HAP-1 (cell line): ENCODE measurements at regions not wholly inside any gene's neighbourhood (a gene's known extent, or its start where the extent isn't known, plus 50 kb on each side); places are given as distances from the start of the nearest gene placed in this dataset.
"Not testable (repeated sequence)": the region's sequence is repeated elsewhere in the genome, so short reads cannot be mapped to it uniquely, and the experiment has no call there.

Experiments
- DNase-seq, 2 experiments: peaks; one replicate each; pipeline ENCODE4 v3.0.0-alpha.2; 2016 to 2020; ENCODE audit warnings: low spot score in 2 of 2
- H3K27me3 ChIP-seq: fragments of 250-450 bp; sonication (Bioruptor Pico); 2 replicates; pipeline ENCODE4 v1.5.1; 2020; ENCODE audit warnings: low read depth, mild to moderate bottlenecking, moderate library complexity
- H3K36me3 ChIP-seq: fragments of 250-450 bp; sonication (Bioruptor Pico); replicated peaks from 2 replicates; pipeline ENCODE4 v1.5.1; 2020; ENCODE audit warnings: mild to moderate bottlenecking
- H3K4me1 ChIP-seq: fragments of 250-450 bp; sonication (Bioruptor Pico); 2 replicates; pipeline ENCODE4 v1.5.1; 2020; ENCODE audit warnings: mild to moderate bottlenecking
- H3K4me3 ChIP-seq: fragments of 250-450 bp; sonication (Bioruptor Pico); 2 replicates; pipeline ENCODE4 v1.5.1; 2020; ENCODE audit warnings: mild to moderate bottlenecking, moderate library complexity
- H3K9me3 ChIP-seq: fragments of 250-450 bp; sonication (Bioruptor Pico); 2 replicates; pipeline ENCODE4 v1.5.1; 2020; ENCODE audit warnings: mild to moderate bottlenecking, moderate library complexity
- in situ Hi-C: fragments of 300-500 bp; cut with MboI; formaldehyde crosslinking; loops from 3 replicates; pipeline ENCODE4 v1.14.3; 2020; ENCODE audit warnings: low sequenced_read_pairs, inconsistent platforms, mixed read lengths

GRCh38 chr4:150006197-150006596 lies 72.0 kb upstream of the DCLK2 start:
- Histone ChIP-seq H3K4me1 (no peaks in the 10 kb centered on the region), H3K36me3 (no peaks in the 10 kb centered on the region), H3K27me3 (no peaks in the 10 kb centered on the region), H3K4me3 (no peak overlapping the region), H3K9me3 (no peaks in the 10 kb centered on the region)
- in situ Hi-C loops = loop anchor here (10.0 to 25.0 kb wide), 2 partner anchors 209 to 856 kb away; no protein-coding TSS in a partner anchor
- DNase-seq = no peak

DNA sequence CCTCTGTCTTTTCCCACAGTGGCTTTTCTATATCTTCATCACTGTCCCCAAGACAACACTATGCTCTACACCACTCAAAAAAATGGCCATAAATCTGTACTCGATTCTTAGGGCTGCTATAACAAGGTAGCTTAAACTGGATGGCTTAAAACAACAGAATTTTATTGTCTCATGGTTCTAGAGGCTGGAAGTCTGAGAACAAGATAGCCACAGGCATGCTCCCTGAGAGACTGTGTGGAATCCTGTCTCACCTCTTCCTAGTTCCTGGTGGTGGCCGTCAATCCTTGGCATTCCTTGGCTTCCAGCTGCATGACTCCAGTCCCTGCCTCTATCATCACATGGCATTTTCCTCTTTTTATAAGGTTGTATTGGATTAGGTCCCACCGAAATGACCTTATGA lies 70.7 kb upstream of the DCLK2 start:
- H3K36me3 ChIP-seq = no peaks in the 10 kb centered on the region
- peaks cover under 1% of the 10 kb centered on the region for H3K4me1 ChIP-seq
- in situ Hi-C loops = loop anchor here (10.0 to 25.0 kb wide), 2 partner anchors 207 to 855 kb away; no protein-coding TSS in a partner anchor
- DNase-seq = no peak
- H3K27me3 ChIP-seq = no peaks in the 10 kb centered on the region
- H3K9me3 ChIP-seq = no peaks in the 10 kb centered on the region
- no peak overlapping the region for H3K4me3 ChIP-seq

DNA sequence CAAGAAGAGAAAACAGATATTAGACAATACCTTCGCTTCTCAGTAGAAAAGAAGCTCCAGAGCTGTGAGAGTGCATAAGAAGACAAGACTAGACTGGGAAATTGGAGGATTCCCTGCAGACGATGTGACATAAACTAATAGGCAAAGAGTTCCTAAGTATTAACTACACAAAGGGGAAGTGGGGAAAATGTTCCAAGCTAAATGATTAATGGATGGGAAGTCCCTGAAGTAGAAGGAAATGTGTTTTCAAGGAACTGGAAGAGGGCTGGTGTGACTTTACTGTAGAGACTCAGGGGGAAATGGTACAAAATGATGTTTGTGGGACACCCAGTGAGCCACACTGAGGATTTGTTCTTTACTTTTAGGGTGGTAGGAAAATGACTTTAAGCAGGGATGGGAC lies 69.7 kb upstream of the DCLK2 start:
- in situ Hi-C loops = loop anchor here (10.0 to 25.0 kb wide), 2 partner anchors 206 to 854 kb away; no protein-coding TSS in a partner anchor

DNA sequence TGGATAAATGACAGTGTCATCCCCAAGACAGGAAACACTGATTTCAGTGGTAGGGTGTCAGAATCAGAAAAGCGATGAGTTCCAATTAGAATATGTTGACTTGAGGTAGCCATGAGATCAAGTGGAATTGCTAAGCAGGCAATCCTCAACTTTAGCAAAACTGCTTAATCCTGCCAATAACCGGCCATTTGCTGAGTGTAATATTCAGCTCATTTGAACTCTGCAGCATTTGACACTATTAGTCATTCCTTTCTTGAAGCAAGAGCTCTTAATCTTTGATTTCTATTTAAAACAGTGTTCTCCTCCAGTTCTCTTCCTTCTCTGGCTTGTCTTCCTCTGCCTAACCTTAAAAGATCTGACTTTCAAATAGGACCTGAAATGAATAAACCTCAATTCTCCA lies 68.7 kb upstream of the DCLK2 start:
- Histone ChIP-seq H3K4me1 (peaks cover 10% of the 10 kb centered on the region), H3K9me3 (no peaks in the 10 kb centered on the region), H3K27me3 (no peaks in the 10 kb centered on the region), H3K4me3 (no peak overlapping the region), H3K36me3 (no peaks in the 10 kb centered on the region)
- DNase-seq = no peak
- in situ Hi-C loops = loop anchor here (10.0 to 25.0 kb wide), 2 partner anchors 205 to 853 kb away; no protein-coding TSS in a partner anchor

More for the DNA sequence above, 69.7 kb upstream of the DCLK2 start:
- Histone ChIP-seq H3K27me3 (no peaks in the 10 kb centered on the region), H3K4me3 (no peak overlapping the region), H3K36me3 (no peaks in the 10 kb centered on the region), H3K9me3 (no peaks in the 10 kb centered on the region), H3K4me1 (peaks cover 10% of the 10 kb centered on the region)
- DNase-seq = no peak

DNA sequence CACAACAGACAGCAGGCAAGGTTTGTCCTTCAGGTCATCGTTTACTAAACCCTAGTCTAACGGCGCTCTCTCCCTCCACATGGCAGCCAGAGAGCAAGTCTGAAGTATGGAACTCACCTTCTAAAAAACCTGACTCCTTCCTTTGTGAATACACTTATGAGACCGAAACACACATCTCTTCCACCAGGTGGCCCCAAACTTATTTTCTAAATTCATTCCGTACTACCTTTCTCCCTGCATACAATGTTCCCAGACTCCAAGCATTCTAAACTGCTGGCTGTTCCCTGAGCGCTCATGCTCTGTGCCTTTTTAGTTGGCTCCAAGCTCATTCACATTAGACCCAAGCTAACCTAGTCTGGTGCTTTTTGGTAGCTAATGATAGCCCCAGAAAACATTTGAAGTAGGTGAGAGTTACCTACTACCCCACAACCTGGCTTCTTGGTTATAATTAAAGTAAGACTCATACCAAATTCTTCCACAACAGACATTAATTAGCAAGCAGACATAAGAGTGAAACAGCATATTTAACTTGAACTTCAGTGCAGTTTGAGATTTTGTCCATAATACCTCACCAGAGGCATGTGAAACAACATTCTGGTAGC lies 67.6 kb upstream of the DCLK2 start:
- Histone ChIP-seq H3K36me3 (no peaks in the 10 kb centered on the region), H3K27me3 (no peaks in the 10 kb centered on the region), H3K4me1 (peaks cover 10% of the 10 kb centered on the region), H3K4me3 (no peak overlapping the region), H3K9me3 (no peaks in the 10 kb centered on the region)
- in situ Hi-C loops = loop anchor here (25.0 kb wide), 1 partner anchor 852 kb away; no protein-coding TSS in a partner anchor
- DNase-seq = peak; percentile 61 to 72

GRCh38 chr4:150012851-150013360 lies 65.3 kb upstream of the DCLK2 start:
- Histone ChIP-seq H3K9me3 (no peaks in the 10 kb centered on the region), H3K4me1 (peaks cover 10% of the 10 kb centered on the region), H3K36me3 (no peaks in the 10 kb centered on the region), H3K4me3 (no peak overlapping the region), H3K27me3 (no peaks in the 10 kb centered on the region)
- peak in 1 of 2 experiments; percentile 94 for DNase-seq
- in situ Hi-C loops = loop anchor here (25.0 kb wide), 1 partner anchor 849 kb away; no protein-coding TSS in a partner anchor

DNA sequence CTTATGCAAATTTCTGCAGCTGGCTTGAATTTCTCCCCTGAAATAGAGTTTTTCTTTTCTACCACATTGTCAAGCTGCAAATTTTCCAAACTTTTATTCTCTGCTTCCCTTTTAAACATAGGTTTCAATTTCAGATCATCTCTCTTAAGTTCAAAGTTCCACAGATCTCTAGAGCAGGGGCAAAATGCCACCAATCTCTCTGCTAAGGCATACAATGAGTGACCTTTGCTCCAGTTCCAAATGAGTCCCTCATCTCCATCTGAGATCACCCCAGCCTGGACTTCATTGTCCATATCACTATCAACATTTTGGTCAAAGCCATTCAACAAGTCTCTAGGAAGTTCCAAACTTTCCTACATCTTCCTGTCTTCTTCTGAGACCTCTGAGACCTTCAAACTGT lies 62.3 kb upstream of the DCLK2 start:
- not testable (repeated sequence) for H3K9me3 ChIP-seq, H3K27me3 ChIP-seq, H3K36me3 ChIP-seq, H3K4me1 ChIP-seq, DNase-seq, H3K4me3 ChIP-seq
- in situ Hi-C loops = loop anchor here (25.0 kb wide), 1 partner anchor 846 kb away; no protein-coding TSS in a partner anchor

DNA sequence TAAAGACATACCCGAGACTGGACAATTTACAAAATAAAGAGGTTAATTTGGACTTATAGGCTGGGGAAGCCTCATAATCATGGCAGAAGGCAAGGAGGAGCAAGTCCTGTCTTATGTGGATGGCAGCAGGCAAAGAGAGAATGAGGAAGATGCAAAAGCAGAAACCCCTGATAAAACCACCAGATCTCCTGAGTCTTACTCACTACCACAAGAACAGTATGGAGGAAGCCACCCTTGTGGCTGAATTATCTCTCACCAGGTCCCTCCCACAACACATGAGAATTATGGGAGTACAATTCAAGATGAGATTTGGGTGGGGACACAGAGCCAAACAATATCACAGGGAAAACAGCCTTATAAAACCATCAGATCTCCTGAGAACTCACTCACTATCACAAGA lies 61.6 kb upstream of the DCLK2 start:
- not testable (repeated sequence) for H3K27me3 ChIP-seq, H3K36me3 ChIP-seq, H3K4me1 ChIP-seq, H3K9me3 ChIP-seq, H3K4me3 ChIP-seq, DNase-seq
- in situ Hi-C loops = loop anchor here (25.0 kb wide), 1 partner anchor 846 kb away; no protein-coding TSS in a partner anchor

- Histone ChIP-seq H3K27me3 (no peaks in the 10 kb centered on the region), H3K36me3 (no peaks in the 10 kb centered on the region), H3K9me3 (no peaks in the 10 kb centered on the region), H3K4me3 (no peak overlapping the region), H3K4me1 (peaks cover 2% of the 10 kb centered on the region)
- in situ Hi-C loops = loop anchor here (25.0 kb wide), 1 partner anchor 844 kb away; no protein-coding TSS in a partner anchor
- DNase-seq = no peak
These were observed 60.0 kb upstream of the DCLK2 start for GRCh38 chr4:150018257-150018656.

DNA sequence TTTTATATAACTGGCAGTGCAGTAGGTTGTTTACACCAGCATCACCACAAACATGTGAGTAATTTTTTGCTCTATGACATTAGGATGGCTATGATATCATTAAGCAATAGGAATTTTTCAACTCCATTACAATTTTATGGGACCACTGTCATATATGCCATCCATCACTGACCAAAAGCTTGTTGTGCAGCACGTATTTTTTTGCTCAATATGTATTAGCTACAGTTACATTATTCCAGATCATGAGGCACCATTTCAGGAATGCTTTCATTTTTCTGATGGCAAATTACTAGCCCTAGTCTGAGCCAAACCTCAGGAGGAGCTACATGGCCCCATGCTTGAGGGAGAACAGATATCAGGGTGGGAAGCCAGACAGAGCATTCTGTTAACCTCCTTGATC lies 56.8 kb upstream of the DCLK2 start:
- no peak overlapping the region for H3K4me3 ChIP-seq
- in situ Hi-C loops = loop anchor here (25.0 kb wide), 1 partner anchor 841 kb away; no protein-coding TSS in a partner anchor
- H3K36me3 ChIP-seq = no peaks in the 10 kb centered on the region
- DNase-seq = no peak
- H3K9me3 ChIP-seq = no peaks in the 10 kb centered on the region; the same call in 1 of the 2 replicates
- H3K4me1 ChIP-seq = no peaks in the 10 kb centered on the region
- H3K27me3 ChIP-seq = no peaks in the 10 kb centered on the region

DNA sequence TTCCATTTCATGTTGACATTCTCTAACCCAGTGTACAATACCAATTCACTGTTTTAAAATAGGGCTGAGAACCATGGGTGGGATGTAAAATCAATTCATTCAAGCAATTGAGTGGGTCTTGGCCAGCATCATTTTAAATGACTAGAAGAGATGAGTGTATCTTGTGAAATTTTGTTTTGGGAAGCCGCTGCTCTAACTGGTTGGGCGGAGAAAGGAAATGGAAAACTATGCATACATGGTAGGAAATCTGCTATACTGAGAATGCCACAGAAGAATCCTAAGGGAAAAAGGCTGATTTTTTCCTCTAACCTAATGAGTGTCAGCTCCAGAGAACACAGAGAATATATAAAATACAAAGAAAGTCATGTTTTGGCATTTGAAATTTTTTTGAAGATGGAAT lies 54.8 kb upstream of the DCLK2 start:
- DNase-seq = no peak
- H3K27me3 ChIP-seq = no peaks in the 10 kb centered on the region
- in situ Hi-C loops = loop anchor here (25.0 kb wide), 1 partner anchor 839 kb away; no protein-coding TSS in a partner anchor
- H3K4me3 ChIP-seq = no peak overlapping the region
- H3K36me3 ChIP-seq = no peaks in the 10 kb centered on the region
- peaks cover 7% of the 10 kb centered on the region for H3K9me3 ChIP-seq
- no peaks in the 10 kb centered on the region for H3K4me1 ChIP-seq

- DNase-seq, H3K4me1 ChIP-seq, H3K36me3 ChIP-seq, H3K27me3 ChIP-seq, H3K4me3 ChIP-seq, in situ Hi-C loops, H3K9me3 ChIP-seq: not testable (repeated sequence)
These were observed 51.3 kb upstream of the DCLK2 start for GRCh38 chr4:150026987-150027386.
